Endothelial cell of umbilical vein (primary cell): ENCODE measurements at regions not wholly inside any gene's neighbourhood (a gene's known extent, or its start where the extent isn't known, plus 50 kb on each side); places are given as distances from the start of the nearest gene placed in this dataset.

ENCODE experiments used
- CTCF ChIP-seq, 2 donors: IDR thresholded peaks; 1 replicate in 1 of 2; 2 replicates in 1 of 2; pipeline ENCODE4 v1.5.1; 2011; ENCODE audit warnings: low read length in 2 of 2, mild to moderate bottlenecking in 2 of 2, moderate library complexity in 2 of 2, control low read depth in 1 of 2, inconsistent platforms in 1 of 2, low read depth in 1 of 2; ENCODE audit not compliant: insufficient read depth in 1 of 2; ENCODE audit errors: extremely low read depth in 1 of 2
- EZH2 ChIP-seq: IDR thresholded peaks from 2 replicates; pipeline ENCODE4 v1.6.1; 2012; ENCODE audit warnings: borderline replicate concordance, low read depth, mild to moderate bottlenecking, moderate library complexity, low read length, inconsistent platforms; ENCODE audit not compliant: severe bottlenecking
- FOS ChIP-seq: IDR thresholded peaks from 2 replicates; pipeline ENCODE4 v1.6.1; 2011; ENCODE audit warnings: mild to moderate bottlenecking, low read length, moderate library complexity, borderline replicate concordance; ENCODE audit not compliant: insufficient read depth
- GATA2 ChIP-seq: IDR thresholded peaks from 2 replicates; pipeline ENCODE4 v1.7.0; 2011; ENCODE audit warnings: low read depth, mild to moderate bottlenecking, moderate library complexity, mixed read lengths, low read length; ENCODE audit not compliant: insufficient read length, insufficient read depth
- POLR2A ChIP-seq: IDR thresholded peaks from 2 replicates; pipeline ENCODE4 v1.6.1; 2012; ENCODE audit warnings: low read depth, mild to moderate bottlenecking, control low read depth, low read length

GRCh38 chr22:49132009-49132408 is 695.7 kb downstream of the BRD1 start:
- no peak for TF ChIP-seq CTCF (IDR thresholded peaks at IDR 0.05; ENCODE audit: extremely low read depth in 1 of 2, insufficient read depth in 1 of 2, low read depth in 1 of 2, low read length in 2 of 2)
- no peak for TF ChIP-seq GATA2
- TF ChIP-seq FOS, result no peak
- TF ChIP-seq EZH2, result no peak
- TF ChIP-seq POLR2A, result no peak
